Nephron (organoid): ENCODE measurements at regions not wholly inside any gene's neighbourhood (a gene's known extent, or its start where the extent isn't known, plus 50 kb on each side); places are given as distances from the start of the nearest gene placed in this dataset.

Experiments
- H3K27ac Mint-ChIP-seq, 3 experiments: 2 replicates each; pipeline ENCODE4 v1.8.0; 2020; ENCODE audit warnings: mixed read lengths in 3 of 3, mild to moderate bottlenecking in 2 of 3, moderate library complexity in 1 of 3
- H3K27me3 Mint-ChIP-seq: 2 replicates; pipeline ENCODE4 v1.8.0; 2021; ENCODE audit warnings: low read depth, mild to moderate bottlenecking, moderate library complexity, mixed read lengths
- H3K36me3 Mint-ChIP-seq: 2 replicates; pipeline ENCODE4 v1.8.0; 2020; ENCODE audit warnings: low read depth, mixed read lengths
- H3K4me1 Mint-ChIP-seq: 2 replicates; pipeline ENCODE4 v1.8.0; 2020; ENCODE audit warnings: mixed read lengths
- H3K4me3 Mint-ChIP-seq, 3 experiments: 2 replicates each; pipeline ENCODE4 v1.8.0; 2020; ENCODE audit warnings: mild to moderate bottlenecking in 3 of 3, mixed read lengths in 3 of 3, moderate library complexity in 2 of 3
- H3K9me3 Mint-ChIP-seq: 2 replicates; pipeline ENCODE4 v1.8.0; 2020; ENCODE audit warnings: mixed read lengths
- TF ChIP-seq, protein P1 (sequence below), 3 experiments: fragments of 200-600 bp; sonication (generic); IDR thresholded peaks; one replicate each; pipeline ENCODE4 v1.5.0; 2021; ENCODE audit warnings: antibody characterized with exemption in 3 of 3; ENCODE audit not compliant: unreplicated experiment in 3 of 3

DNA sequence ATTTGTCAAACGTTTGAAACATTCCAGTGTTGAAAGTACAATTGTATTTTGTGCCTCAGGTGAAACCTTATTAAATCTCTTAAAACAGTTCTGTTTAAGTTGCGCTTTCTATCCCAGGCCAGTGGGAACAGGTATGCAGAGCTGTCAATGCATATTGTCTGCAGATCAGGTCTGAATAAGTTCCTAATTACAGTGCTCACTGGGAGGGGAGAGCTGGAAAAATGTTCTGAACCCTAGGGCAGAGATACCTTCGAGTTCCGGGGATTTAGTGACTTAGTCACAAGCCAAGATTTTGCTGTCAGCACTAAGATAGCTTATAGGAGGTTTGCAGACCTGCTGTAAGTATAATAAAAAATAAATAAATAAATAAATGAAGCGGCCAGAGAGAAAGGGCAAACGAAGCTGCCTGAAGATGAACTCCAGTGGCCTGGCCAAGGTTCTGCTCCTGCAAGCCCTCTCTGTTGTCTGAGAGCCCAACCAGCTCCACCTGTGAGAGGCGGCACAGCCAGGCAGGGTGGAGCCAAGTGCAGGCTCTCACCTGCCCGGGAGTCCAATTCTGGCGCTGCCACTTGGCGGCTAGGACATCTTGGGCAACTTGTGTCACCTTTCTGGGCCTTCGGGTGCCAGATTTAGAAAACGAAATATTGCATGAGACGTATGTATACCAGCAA is 97.9 kb upstream of the SLC7A1 start:
- Mint-ChIP-seq H3K27ac (no peak overlapping the region), H3K4me3 (no peak overlapping the region), H3K4me1 (no peaks in the 10 kb centered on the region), H3K36me3 (no peaks in the 10 kb centered on the region), H3K27me3 (no peaks in the 10 kb centered on the region), H3K9me3 (no peaks in the 10 kb centered on the region)
- TF ChIP-seq, protein P1, sequence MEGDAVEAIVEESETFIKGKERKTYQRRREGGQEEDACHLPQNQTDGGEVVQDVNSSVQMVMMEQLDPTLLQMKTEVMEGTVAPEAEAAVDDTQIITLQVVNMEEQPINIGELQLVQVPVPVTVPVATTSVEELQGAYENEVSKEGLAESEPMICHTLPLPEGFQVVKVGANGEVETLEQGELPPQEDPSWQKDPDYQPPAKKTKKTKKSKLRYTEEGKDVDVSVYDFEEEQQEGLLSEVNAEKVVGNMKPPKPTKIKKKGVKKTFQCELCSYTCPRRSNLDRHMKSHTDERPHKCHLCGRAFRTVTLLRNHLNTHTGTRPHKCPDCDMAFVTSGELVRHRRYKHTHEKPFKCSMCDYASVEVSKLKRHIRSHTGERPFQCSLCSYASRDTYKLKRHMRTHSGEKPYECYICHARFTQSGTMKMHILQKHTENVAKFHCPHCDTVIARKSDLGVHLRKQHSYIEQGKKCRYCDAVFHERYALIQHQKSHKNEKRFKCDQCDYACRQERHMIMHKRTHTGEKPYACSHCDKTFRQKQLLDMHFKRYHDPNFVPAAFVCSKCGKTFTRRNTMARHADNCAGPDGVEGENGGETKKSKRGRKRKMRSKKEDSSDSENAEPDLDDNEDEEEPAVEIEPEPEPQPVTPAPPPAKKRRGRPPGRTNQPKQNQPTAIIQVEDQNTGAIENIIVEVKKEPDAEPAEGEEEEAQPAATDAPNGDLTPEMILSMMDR (IDR thresholded peaks at IDR 0.05; ENCODE audit: unreplicated experiment in 3 of 3): no peak

DNA sequence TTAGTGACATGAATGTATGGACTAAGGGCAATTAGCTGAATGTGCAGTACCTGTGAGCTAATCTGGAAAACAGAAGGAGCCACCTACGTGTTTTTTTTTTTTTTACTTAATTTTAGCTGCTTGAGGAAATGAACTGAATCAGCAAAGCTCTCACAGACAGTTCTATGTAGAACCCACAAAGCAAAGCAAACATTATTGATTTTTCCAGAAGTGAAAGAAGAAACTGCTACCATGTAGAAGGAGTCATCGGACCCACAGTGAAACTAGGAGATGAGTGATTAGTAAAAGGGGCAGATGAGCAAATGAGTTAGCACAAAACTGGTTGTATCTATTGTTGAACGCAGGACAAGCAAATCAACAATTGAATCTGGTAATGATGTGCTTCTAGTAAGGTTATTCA is 94.1 kb upstream of the SLC7A1 start:
- H3K4me3 Mint-ChIP-seq: no peak overlapping the region
- TF ChIP-seq, protein P1 (IDR thresholded peaks at IDR 0.05; ENCODE audit: unreplicated experiment in 3 of 3): no peak
- no peak overlapping the region for H3K27ac Mint-ChIP-seq
- H3K27me3 Mint-ChIP-seq: no peaks in the 10 kb centered on the region
- no peaks in the 10 kb centered on the region for H3K9me3 Mint-ChIP-seq
- no peaks in the 10 kb centered on the region for H3K36me3 Mint-ChIP-seq
- H3K4me1 Mint-ChIP-seq: no peaks in the 10 kb centered on the region

DNA sequence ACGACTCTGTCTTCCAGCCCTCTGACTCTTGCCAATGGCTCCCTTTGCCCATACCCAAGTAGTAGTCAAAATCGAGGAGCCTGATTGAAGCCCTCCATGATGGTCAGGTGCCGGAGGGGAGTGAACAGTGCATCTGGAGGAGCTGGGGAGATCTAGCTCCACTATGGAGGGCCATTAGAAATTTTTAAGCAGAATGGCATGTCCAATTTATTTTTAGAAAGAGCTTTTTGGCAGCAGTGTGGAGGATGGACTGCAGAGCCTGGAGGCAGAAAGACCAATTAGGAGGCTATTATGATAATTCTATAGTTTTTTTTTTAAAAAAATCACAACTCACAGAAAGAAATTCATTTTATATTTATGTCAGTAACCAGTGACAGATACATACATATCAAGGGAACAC is 92.7 kb upstream of the SLC7A1 start:
- Mint-ChIP-seq H3K4me3 (no peak overlapping the region), H3K27ac (no peak overlapping the region), H3K36me3 (no peaks in the 10 kb centered on the region), H3K27me3 (no peaks in the 10 kb centered on the region), H3K4me1 (no peaks in the 10 kb centered on the region), H3K9me3 (no peaks in the 10 kb centered on the region)
- TF ChIP-seq, protein P1 (IDR thresholded peaks at IDR 0.05; ENCODE audit: unreplicated experiment in 3 of 3): no peak

DNA sequence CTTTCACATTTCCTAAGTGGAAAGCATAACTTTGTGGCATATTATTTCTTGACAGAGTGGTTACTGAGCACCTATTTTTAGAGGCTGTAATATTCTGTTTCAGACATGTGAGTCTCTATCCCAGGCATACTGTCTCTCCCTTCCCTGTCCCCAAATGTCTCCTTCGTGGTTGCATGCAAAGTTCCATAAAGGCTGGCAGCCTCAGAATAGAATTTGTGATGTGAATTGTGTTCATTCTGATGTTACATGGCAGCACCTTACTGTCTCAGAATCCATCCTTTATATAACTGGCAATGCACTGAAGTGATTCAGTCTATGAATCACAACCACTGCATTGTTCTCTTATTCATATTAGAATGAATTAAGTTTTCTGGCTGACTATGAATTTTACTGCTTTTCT is 89.0 kb upstream of the SLC7A1 start:
- Mint-ChIP-seq H3K27me3 (peaks cover 11% of the 10 kb centered on the region), H3K4me1 (peaks cover 3% of the 10 kb centered on the region), H3K36me3 (no peaks in the 10 kb centered on the region), H3K9me3 (no peaks in the 10 kb centered on the region), H3K27ac (no peak overlapping the region), H3K4me3 (no peak overlapping the region)
- TF ChIP-seq, protein P1 (IDR thresholded peaks at IDR 0.05; ENCODE audit: unreplicated experiment in 3 of 3): no peak

DNA sequence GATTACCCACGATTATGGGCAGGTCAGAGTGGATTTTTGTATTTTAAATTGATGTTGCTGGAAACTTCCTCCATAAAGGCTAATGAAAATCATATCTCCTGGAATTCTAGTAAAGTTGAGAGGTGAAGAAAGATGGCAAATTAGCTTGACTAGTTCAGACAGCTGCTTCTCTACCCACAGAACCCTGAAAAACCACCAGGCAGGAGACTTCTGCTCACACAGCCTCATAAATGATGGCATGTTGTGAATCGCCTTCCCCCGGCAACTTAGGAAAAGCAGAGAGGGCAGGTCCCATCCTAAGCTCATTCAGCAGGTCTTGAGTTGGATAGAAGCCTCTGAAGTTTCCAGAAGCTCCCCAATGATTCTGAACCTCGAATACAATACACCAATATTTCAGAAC is 87.6 kb upstream of the SLC7A1 start:
- Mint-ChIP-seq H3K27me3 (peaks cover 13% of the 10 kb centered on the region), H3K4me1 (peaks cover 4% of the 10 kb centered on the region), H3K36me3 (no peaks in the 10 kb centered on the region)

DNA sequence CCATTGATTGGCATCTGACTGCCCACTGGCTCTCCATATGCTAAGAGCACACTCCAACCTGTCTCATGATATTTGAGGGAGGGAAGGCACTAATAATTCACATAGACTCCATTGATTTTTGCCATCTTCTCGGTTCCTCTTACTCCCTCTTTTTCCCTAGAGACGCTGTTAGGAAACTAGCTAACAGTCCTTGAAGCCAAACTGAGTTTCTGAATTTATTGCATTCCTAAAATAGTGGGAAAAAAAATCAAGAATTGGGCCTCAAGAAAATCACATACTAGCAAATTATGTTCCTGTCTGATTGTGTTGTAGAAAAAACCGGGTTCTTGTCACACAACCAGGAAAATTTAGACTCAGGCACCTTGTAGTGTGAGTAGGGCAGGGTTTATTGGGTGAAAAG is 86.4 kb upstream of the SLC7A1 start:
- Mint-ChIP-seq H3K9me3 (no peaks in the 10 kb centered on the region), H3K4me1 (peaks cover 4% of the 10 kb centered on the region), H3K4me3 (no peak overlapping the region), H3K27me3 (peaks cover 15% of the 10 kb centered on the region), H3K27ac (no peak overlapping the region), H3K36me3 (no peaks in the 10 kb centered on the region)
- TF ChIP-seq, protein P1 (IDR thresholded peaks at IDR 0.05; ENCODE audit: unreplicated experiment in 3 of 3): no peak

More for the DNA sequence above, 87.6 kb upstream of the SLC7A1 start:
- H3K9me3 Mint-ChIP-seq: no peaks in the 10 kb centered on the region
- TF ChIP-seq, protein P1 (IDR thresholded peaks at IDR 0.05; ENCODE audit: unreplicated experiment in 3 of 3): no peak
- H3K4me3 Mint-ChIP-seq: no peak overlapping the region
- H3K27ac Mint-ChIP-seq: no peak overlapping the region
